ENCODE measurements at regions not wholly inside any gene's neighbourhood (a gene's known extent, or its start where the extent isn't known, plus 50 kb on each side); places are given as distances from the start of the nearest gene placed in this dataset.

DNA sequence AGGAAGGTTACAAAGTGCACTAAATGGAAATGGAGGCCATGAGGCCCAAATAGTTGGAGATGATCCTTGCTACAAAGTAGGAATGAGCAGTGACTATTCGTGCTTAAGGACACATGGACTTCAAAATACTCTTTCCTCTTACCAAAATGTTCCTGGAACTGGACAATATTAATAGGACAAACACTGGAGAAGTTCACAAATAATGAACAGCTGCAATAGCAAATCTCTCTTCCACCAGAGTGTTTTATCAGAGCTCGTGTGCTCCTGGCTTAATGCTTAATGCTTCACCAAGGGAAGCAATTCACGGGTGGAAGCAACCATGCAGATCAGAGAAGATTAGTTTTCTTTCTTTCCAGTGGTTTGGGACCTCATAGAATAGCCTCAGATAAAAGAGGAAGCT is 435.4 kb downstream of the BCKDHB start:
- no peak overlapping the region for H3K4me3 ChIP-seq (ENCODE audit: low read length)
- TF ChIP-seq, protein P1, sequence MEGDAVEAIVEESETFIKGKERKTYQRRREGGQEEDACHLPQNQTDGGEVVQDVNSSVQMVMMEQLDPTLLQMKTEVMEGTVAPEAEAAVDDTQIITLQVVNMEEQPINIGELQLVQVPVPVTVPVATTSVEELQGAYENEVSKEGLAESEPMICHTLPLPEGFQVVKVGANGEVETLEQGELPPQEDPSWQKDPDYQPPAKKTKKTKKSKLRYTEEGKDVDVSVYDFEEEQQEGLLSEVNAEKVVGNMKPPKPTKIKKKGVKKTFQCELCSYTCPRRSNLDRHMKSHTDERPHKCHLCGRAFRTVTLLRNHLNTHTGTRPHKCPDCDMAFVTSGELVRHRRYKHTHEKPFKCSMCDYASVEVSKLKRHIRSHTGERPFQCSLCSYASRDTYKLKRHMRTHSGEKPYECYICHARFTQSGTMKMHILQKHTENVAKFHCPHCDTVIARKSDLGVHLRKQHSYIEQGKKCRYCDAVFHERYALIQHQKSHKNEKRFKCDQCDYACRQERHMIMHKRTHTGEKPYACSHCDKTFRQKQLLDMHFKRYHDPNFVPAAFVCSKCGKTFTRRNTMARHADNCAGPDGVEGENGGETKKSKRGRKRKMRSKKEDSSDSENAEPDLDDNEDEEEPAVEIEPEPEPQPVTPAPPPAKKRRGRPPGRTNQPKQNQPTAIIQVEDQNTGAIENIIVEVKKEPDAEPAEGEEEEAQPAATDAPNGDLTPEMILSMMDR (IDR thresholded peaks at IDR 0.05; ENCODE audit: insufficient read depth, low read depth, low read length, missing control alignments), result no peak
- no peak for DNase-seq (ENCODE audit: low read depth)

DNA sequence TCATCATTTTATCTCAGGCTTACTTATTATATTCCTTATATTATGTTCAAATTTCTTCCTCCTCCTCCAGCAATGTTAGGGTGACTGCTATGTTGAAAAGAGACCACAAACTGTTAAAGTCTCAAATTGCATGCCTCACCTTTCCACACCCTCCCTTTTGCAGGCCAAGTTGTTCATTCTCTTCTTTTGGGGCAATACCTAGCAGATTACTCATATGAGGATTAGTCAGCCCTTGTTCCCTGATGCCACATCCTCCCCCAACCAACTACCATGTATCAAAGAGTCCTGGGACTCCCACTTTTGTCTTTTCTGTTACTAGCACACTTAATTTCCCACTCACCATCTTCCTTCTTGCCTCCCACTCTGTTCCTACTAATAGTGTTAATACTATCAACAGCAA is 434.7 kb downstream of the BCKDHB start:
- TF ChIP-seq, protein P1 (IDR thresholded peaks at IDR 0.05; ENCODE audit: insufficient read depth, low read depth, low read length, missing control alignments), result no peak
- H3K4me3 ChIP-seq (ENCODE audit: low read length), result no peak overlapping the region
- peak; percentile 85 for DNase-seq (ENCODE audit: low read depth)

DNA sequence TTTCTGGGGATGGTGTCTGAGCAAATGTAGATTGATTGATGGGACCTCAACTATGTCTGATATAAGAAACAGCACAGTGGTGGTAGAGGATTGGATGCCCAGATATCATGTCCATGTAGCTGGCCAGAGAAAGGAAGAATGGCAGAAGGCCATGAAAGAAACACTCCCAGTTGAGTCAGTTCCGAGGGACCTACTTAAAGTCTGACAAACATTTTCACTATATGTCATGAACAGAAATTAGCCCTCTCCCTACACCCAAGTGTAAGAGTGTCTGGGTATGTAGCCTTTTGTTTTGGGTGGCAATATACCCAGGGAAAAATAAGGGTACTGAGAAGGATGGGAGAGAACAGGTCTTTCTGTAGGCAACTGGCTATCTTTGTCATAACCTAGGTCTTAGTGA is 434.2 kb downstream of the BCKDHB start:
- TF ChIP-seq, protein P1 (IDR thresholded peaks at IDR 0.05; ENCODE audit: insufficient read depth, low read depth, low read length, missing control alignments), result no peak
- DNase-seq (ENCODE audit: low read depth), result peak; percentile 23

DNA sequence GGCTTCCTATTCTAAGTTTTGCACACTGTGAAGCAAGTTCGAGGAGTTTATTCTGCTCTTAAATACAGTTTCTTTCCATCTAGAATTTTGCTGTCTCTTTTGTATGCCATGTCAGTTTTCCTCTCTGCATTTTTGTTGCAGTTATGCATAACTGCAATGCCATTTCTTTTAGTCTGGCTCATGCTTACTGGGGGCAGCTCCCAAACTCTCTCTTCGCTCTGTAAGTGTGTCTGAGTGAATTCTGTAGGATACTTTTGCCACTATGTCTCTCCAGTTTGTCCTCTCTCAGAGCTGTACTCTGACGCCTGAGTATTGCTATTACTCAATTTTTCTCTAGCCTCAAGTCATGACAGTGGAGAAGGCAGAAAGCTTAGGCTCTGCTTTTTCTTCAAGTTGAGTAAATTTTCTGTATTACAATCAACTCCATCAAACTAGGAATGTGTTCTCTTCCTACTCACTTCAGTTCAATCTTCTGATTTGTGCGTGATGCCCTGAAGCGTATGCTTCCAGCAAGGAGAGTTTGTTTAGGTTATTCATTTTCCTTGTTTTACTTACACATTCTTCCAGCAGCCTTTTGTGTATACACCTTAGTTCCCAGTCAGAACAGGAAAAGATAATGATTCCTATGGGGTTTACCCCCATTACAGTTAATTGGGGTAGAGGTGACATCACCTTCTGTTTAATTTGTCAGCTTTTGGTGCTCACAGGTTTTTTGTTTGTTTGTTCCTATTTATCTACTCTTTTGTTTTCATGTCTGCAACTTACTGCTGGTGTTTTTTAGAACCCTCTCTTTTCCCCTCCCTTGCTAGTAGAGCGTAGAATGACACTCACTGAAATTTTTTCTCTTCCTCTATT is 430.9 kb downstream of the BCKDHB start:
- H3K4me3 ChIP-seq (ENCODE audit: low read length), result no peak overlapping the region

More for the DNA sequence above, 434.2 kb downstream of the BCKDHB start:
- no peak overlapping the region for H3K4me3 ChIP-seq (ENCODE audit: low read length)

DNA sequence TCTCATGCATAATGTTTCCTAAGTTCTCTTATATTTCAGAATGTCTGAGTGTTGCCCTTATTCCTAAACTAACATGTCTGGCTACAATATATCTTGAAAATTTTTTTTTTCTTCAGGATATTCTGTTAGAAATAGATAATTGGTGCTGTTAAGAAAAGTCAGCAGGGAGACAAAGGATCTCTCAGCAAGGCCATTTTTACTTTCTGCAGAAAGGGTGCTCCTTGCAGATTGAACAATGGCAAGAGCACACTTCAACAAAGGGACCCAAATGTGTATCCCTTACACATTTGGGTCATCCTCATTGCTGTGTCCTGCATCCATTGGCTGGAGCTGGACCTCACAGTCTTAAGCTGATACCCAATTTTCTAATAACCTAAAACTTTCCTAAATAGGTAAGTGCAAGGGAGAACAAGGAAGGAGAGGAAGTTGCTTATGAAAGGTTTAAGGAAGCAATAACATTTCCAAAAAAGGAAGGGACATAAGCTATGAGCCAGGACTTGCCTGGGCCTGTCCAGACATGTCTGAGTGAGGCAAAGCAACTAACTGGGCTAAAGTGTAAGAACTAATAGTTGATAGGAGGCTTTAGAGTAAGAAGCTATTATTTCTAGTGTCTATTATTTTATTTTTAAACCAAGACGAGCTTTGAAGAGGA is 429.6 kb downstream of the BCKDHB start:
- no peak overlapping the region for H3K4me3 ChIP-seq (ENCODE audit: low read length)
- peak; percentile 89 for DNase-seq (ENCODE audit: low read depth)
- TF ChIP-seq, protein P1 (IDR thresholded peaks at IDR 0.05; ENCODE audit: insufficient read depth, low read depth, low read length, missing control alignments), result no peak

More for the DNA sequence above, 430.9 kb downstream of the BCKDHB start:
- TF ChIP-seq, protein P1 (IDR thresholded peaks at IDR 0.05; ENCODE audit: insufficient read depth, low read depth, low read length, missing control alignments), result no peak
- DNase-seq (ENCODE audit: low read depth), result no peak

DNA sequence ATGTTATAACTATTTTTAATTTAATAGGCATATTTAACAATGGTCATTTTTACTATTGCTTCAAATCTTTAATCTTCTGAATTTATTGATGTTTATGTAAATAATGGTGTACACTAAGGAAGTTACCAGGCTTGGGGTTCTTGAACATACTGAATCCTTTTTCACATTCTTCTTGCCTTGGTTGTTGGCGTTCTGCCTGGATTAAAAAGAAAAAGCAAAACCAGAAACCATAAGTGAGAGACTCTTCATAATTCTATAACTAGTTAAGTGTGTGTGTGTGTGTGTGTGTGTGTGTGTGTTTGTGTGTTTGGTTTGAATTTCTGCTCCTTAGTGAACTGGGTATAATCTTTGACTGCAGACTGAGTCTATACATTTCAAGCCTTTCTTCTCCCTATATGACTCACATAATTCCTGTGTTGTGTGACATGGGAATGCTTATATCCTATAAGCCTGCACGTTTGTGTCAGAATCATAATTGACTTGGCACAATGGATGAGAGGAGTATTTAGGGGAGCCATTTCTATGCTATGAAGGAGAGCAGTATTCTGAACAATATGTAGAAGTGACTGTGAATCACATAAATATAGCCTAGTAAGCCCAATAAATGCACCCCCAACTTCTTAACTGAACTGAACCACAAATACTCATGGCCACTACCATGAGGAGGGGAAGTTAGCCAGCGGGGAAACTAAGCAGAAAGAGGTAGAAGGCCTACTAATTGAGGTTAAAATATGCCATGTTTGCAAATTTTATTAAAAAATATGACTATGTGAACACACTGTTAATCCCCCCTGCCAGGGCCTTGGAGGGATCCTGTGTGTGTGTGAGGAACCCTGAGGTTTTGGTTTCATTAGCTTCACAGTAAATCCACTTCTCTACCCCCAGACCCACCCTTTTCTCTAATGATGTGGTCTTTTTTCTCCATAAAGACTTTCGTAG is 425.5 kb downstream of the BCKDHB start:
- H3K4me3 ChIP-seq (ENCODE audit: low read length), result no peak overlapping the region
- DNase-seq (ENCODE audit: low read depth), result peak; percentile 40
- TF ChIP-seq, protein P1 (IDR thresholded peaks at IDR 0.05; ENCODE audit: insufficient read depth, low read depth, low read length, missing control alignments), result no peak

All from epithelial cell of esophagus (primary cell).